GM12878 (cell line): ENCODE measurements at regions not wholly inside any gene's neighbourhood (a gene's known extent, or its start where the extent isn't known, plus 50 kb on each side); places are given as distances from the start of the nearest gene placed in this dataset.
A peak's percentile ranks its signal among the peaks of the same experiment; 100 is the strongest.
"Not testable (repeated sequence)": the region's sequence is repeated elsewhere in the genome, so short reads cannot be mapped to it uniquely, and the experiment has no call there.

Experiments
- ATAC-seq: fragments of 200-7000 bp; cut with Tn5 transposase; 3 replicates; pipeline ENCODE4 v1.9.1; 2020; ENCODE audit warnings: mild to moderate bottlenecking, moderate library complexity
- BruUV-seq: library from RNA; stranded (reverse); fragments of 400-500 nt; replicated peaks from 2 replicates; lab custom pipeline; 2021; lab: Mats Ljungman, UMichigan
- CTCF ChIA-PET: fragments of 300-600 bp; sonication (Branson Sonifier 250); formaldehyde crosslinking; extraction: SDS; loops from one replicate; lab custom pipeline; 2021; ENCODE audit warnings: inconsistent platforms; lab: Yijun Ruan, JAX
- POLR2A ChIA-PET: fragments of 350-600 bp; formaldehyde crosslinking; extraction: SDS; loops from one replicate; lab custom pipeline; 2021; ENCODE audit warnings: inconsistent platforms; lab: Charles Lee
- RAD21 ChIA-PET: fragments of 300-600 bp; sonication (Branson Sonifier 250); formaldehyde crosslinking; loops from one replicate; lab custom pipeline; 2023; ENCODE audit warnings: antibody characterized with exemption; ENCODE audit not compliant: unreplicated experiment; lab: Charles Lee
- SMC1A ChIA-PET: fragments of 300-600 bp; sonication (Branson Sonifier 250); formaldehyde crosslinking; loops from one replicate; lab custom pipeline; 2023; ENCODE audit not compliant: unreplicated experiment, uncharacterized antibody; lab: Charles Lee
- DNase-seq: peaks from one replicate; pipeline ENCODE4 v3.0.0-alpha.2; 2011; ENCODE audit warnings: low read depth, low spot score
- FAIRE-seq: peaks from 3 replicates; lab custom pipeline; 2011; peaks lifted over from hg19 to GRCh38; lab: Jason Lieb, UNC
- H2AFZ ChIP-seq: 2 replicates; pipeline ENCODE4 v1.6.0; 2011; ENCODE audit warnings: low read depth, low read length, control low read depth; ENCODE audit not compliant: control insufficient read depth
- H3K27ac ChIP-seq: 2 replicates; pipeline ENCODE4 v1.5.1; 2011; ENCODE audit warnings: control low read depth; ENCODE audit not compliant: control insufficient read depth, insufficient read depth
- H3K27me3 ChIP-seq, 2 experiments: replicated peaks in 1 of 2; 2 replicates each; pipeline versions ENCODE4 v1.6.0 to v1.6.1; 2011; ENCODE audit warnings: low read length in 1 of 2; ENCODE audit not compliant: control insufficient read depth in 2 of 2, insufficient read depth in 2 of 2
- H3K36me3 ChIP-seq, 2 experiments: 2 replicates each; pipeline ENCODE4 v1.5.1; 2011; ENCODE audit warnings: low read length in 1 of 2; ENCODE audit not compliant: control insufficient read depth in 2 of 2, insufficient read depth in 2 of 2
- H3K4me1 ChIP-seq: 2 replicates; pipeline ENCODE4 v1.6.1; 2011; ENCODE audit warnings: mild to moderate bottlenecking, low read length, moderate library complexity, mixed read lengths; ENCODE audit not compliant: control insufficient read depth, insufficient read depth
- H3K4me2 ChIP-seq: 2 replicates; pipeline ENCODE4 v1.6.0; 2011; ENCODE audit warnings: control low read depth; ENCODE audit not compliant: control insufficient read depth, insufficient read depth
- H3K4me3 ChIP-seq: fragments of 200-600 bp; sonication (generic); 2 replicates; pipeline ENCODE4 v1.5.1; 2016
- H3K79me2 ChIP-seq: 2 replicates; pipeline ENCODE4 v1.6.0; 2011; ENCODE audit warnings: low read length; ENCODE audit not compliant: control insufficient read depth, insufficient read depth
- H3K9ac ChIP-seq: 2 replicates; pipeline ENCODE4 v1.8.0; 2011; ENCODE audit warnings: low read length, control low read depth, mixed read lengths; ENCODE audit not compliant: control insufficient read depth, insufficient read depth
- H3K9me3 ChIP-seq: replicated peaks from 3 replicates; pipeline ENCODE4 v1.5.1; 2011; ENCODE audit warnings: mild to moderate bottlenecking, low read length; ENCODE audit not compliant: control insufficient read depth, insufficient read depth
- H4K20me1 ChIP-seq: 2 replicates; pipeline ENCODE4 v1.6.0; 2011; ENCODE audit not compliant: control insufficient read depth, insufficient read depth
- BHLHE40 ChIP-seq, 2 experiments: fragments of 450-650 bp in 1 of 2; IDR thresholded peaks; 2 replicates each; pipeline ENCODE4 v1.6.1; 2011 to 2017; ENCODE audit warnings: low read depth in 2 of 2, borderline replicate concordance in 1 of 2, improper control_type of control experiment in 1 of 2, low read length in 1 of 2, mild to moderate bottlenecking in 1 of 2
- PAX5 ChIP-seq: IDR thresholded peaks from 2 replicates; pipeline ENCODE4 v1.6.1; 2011; ENCODE audit warnings: low read depth, low read length, borderline replicate concordance
- WGBS: methylation state at CpG from one replicate; pipeline ENCODE4 v1.1.6; 2016; ENCODE audit warnings: low lambda C conversion rate; ENCODE audit not compliant: insufficient replicate concordance, insufficient coverage; ENCODE audit errors: missing lambda C conversion rate; 5-methylcytosine and 5-hydroxymethylcytosine counted together
- in situ Hi-C: fragments of 300-500 bp; cut with MboI; formaldehyde crosslinking; loops from 9 replicates; pipeline ENCODE4 v1.14.3; 2018; ENCODE audit warnings: mixed read lengths
- intact Hi-C: fragments of 100-400 bp; cut with micrococcal nuclease; formaldehyde crosslinking; loops from one replicate; pipeline ENCODE4 v1.14.2; 2022; ENCODE audit not compliant: unreplicated experiment

DNA sequence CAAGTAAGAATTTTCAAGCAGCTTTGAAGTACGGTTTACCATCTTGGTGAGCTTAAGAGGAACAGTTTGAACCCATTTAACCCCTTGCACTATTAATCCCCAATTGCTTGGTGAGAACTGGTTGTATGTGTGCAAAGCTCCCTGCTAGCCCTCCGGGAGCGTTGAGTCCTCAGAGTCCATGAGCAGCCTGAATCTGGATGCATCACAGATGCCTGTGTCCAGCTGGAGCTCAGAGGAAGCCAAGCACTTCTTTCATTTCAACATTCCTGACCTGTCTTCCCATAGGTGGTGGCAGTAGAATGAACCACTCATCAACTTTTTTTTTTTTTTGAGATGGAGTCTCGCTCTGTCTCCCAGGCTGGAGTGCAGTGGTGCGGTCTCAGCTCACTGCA, 199.9 kb upstream of the IRF2BP2 start:
- RAD21 ChIA-PET, H3K27me3 ChIP-seq, CTCF ChIA-PET, SMC1A ChIA-PET, DNase-seq, H3K4me3 ChIP-seq, POLR2A ChIA-PET, BruUV-seq, in situ Hi-C loops, H2AFZ ChIP-seq, H3K79me2 ChIP-seq, H3K9ac ChIP-seq, H3K9me3 ChIP-seq, H3K36me3 ChIP-seq, H3K4me1 ChIP-seq, intact Hi-C loops, H4K20me1 ChIP-seq, H3K27ac ChIP-seq, ATAC-seq, FAIRE-seq: not testable (repeated sequence)
- peak overlapping the region; percentile 17; the same call in 1 of the 2 replicates for H3K4me2 ChIP-seq
- WGBS = 77% methylated on average over 3 of the region's 5 CpGs

GRCh38 chr1:234808943-234809853, 199.2 kb upstream of the IRF2BP2 start:
- WGBS = 37% methylated on average over 13 of the region's 23 CpGs
- SMC1A ChIA-PET, POLR2A ChIA-PET, H3K9ac ChIP-seq, BruUV-seq, H3K4me3 ChIP-seq, H3K79me2 ChIP-seq, FAIRE-seq, H3K27ac ChIP-seq, H3K9me3 ChIP-seq, H3K27me3 ChIP-seq, H4K20me1 ChIP-seq, RAD21 ChIA-PET, CTCF ChIA-PET, H2AFZ ChIP-seq, H3K4me1 ChIP-seq, H3K36me3 ChIP-seq, intact Hi-C loops, in situ Hi-C loops: not testable (repeated sequence)
- ATAC-seq (peak; percentile 88), DNase-seq (peak; percentile 8)
- TF ChIP-seq BHLHE40 (IDR thresholded peaks at IDR 0.05; ENCODE audit: borderline replicate concordance in 1 of 2, low read depth in 2 of 2, low read length in 1 of 2) (0 out of 4 replicates have a peak, but pooled peaks of 1 of the 2 experiments have one; percentile 18), PAX5 (peak; percentile 79)
- peak overlapping the region; percentile 17; the same call in 1 of the 2 replicates for H3K4me2 ChIP-seq

DNA sequence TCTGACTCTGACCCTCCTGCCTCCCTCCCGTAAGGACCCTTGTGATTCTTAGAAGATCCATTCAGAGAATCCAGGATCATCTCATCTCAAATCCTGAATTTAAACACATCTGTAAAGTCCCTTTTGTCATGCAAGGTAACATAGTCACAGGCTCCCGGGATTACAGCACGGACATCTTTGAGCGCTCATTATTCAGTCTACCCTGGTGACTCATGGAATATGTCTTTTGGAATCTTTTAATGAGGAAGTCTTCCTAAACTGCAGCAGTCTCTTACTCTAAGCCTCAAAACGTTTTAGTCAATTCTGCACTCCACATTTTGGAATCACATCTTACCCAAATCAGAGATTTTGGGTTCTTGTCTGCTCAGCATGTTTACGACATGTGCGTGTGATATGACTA, 198.5 kb upstream of the IRF2BP2 start:
- CTCF ChIA-PET, ATAC-seq, BruUV-seq, H3K4me2 ChIP-seq, H2AFZ ChIP-seq, H3K4me3 ChIP-seq, intact Hi-C loops, FAIRE-seq, H3K36me3 ChIP-seq, H3K27me3 ChIP-seq, H3K9me3 ChIP-seq, H3K27ac ChIP-seq, DNase-seq, H3K79me2 ChIP-seq, SMC1A ChIA-PET, H3K9ac ChIP-seq, RAD21 ChIA-PET, H3K4me1 ChIP-seq, H4K20me1 ChIP-seq, in situ Hi-C loops: not testable (repeated sequence)
- POLR2A ChIA-PET = interaction anchor here (0.5 kb wide), 1 partner anchor 127 kb away, joined by 4 read pairs; no protein-coding TSS in a partner anchor
- WGBS = 54% methylated on average over 3 of the region's 7 CpGs
